Endothelial cell of umbilical vein (primary cell): ENCODE measurements at regions not wholly inside any gene's neighbourhood (a gene's known extent, or its start where the extent isn't known, plus 50 kb on each side); places are given as distances from the start of the nearest gene placed in this dataset.

Experiments used
- BruUV-seq: library from RNA; stranded (reverse); fragments of 400-500 nt; replicated peaks from 2 replicates; lab custom pipeline; 2021; lab: Mats Ljungman, UMichigan
- CTCF ChIA-PET: fragments of 300-600, 350-600 bp; sonication (Branson Sonifier 250); formaldehyde crosslinking; loops from one replicate; lab custom pipeline; 2021; ENCODE audit warnings: antibody characterized with exemption, inconsistent platforms; lab: Charles Lee
- POLR2A ChIA-PET: fragments of 300-600, 350-600 bp; sonication (Branson Sonifier 250); formaldehyde crosslinking; loops from one replicate; lab custom pipeline; 2021; ENCODE audit warnings: antibody characterized with exemption, inconsistent platforms; lab: Charles Lee
- DNase-seq: peaks from one replicate; pipeline ENCODE4 v3.0.0-alpha.2; 2011; ENCODE audit warnings: low read depth, low spot score
- FAIRE-seq: peaks from 2 replicates; lab custom pipeline; 2011; peaks lifted over from hg19 to GRCh38; lab: Jason Lieb, UNC
- H2AFZ ChIP-seq: 2 replicates; pipeline ENCODE4 v1.6.0; 2012; ENCODE audit warnings: low read depth, low read length, control low read depth, inconsistent platforms
- H3K27ac ChIP-seq: 2 replicates; pipeline ENCODE4 v1.5.1; 2011; ENCODE audit warnings: low read depth, mild to moderate bottlenecking, control low read depth, low read length, moderate library complexity; ENCODE audit not compliant: insufficient read depth
- H3K27me3 ChIP-seq, 2 experiments: 2 replicates each; pipeline versions ENCODE4 v1.6.0 to v1.6.1; 2011; ENCODE audit warnings: low read length in 2 of 2, mixed read lengths in 1 of 2; ENCODE audit not compliant: control insufficient read depth in 2 of 2, insufficient read depth in 2 of 2
- H3K36me3 ChIP-seq, 2 experiments: 2 replicates in 1 of 2; 3 replicates in 1 of 2; pipeline ENCODE4 v1.5.1; 2011; ENCODE audit warnings: low read length in 2 of 2, mild to moderate bottlenecking in 1 of 2, moderate library complexity in 1 of 2; ENCODE audit not compliant: control insufficient read depth in 2 of 2, insufficient read depth in 2 of 2; ENCODE audit errors: extremely low read depth in 1 of 2
- H3K4me1 ChIP-seq: 3 replicates; pipeline ENCODE4 v1.5.1; 2011; ENCODE audit warnings: mild to moderate bottlenecking, low read length; ENCODE audit not compliant: control insufficient read depth, insufficient read depth; ENCODE audit errors: extremely low read depth
- H3K4me2 ChIP-seq: 2 replicates; pipeline ENCODE4 v1.6.1; 2011; ENCODE audit warnings: low read length, control low read depth, mixed read lengths; ENCODE audit not compliant: insufficient read depth
- H3K4me3 ChIP-seq, 3 experiments: fragments of 200-600 bp in 1 of 3; sonication (generic), shearing (Covaris generic) in 1 of 3; replicated peaks in 1 of 3; 2 replicates each; pipeline ENCODE4 v1.5.1; 2011 to 2016; ENCODE audit warnings: control low read depth in 3 of 3, low read length in 3 of 3, mild to moderate bottlenecking in 2 of 3, inconsistent platforms in 1 of 3, low read depth in 1 of 3, moderate library complexity in 1 of 3; ENCODE audit not compliant: insufficient read depth in 1 of 3
- H3K79me2 ChIP-seq: 2 replicates; pipeline ENCODE4 v1.6.0; 2012; ENCODE audit warnings: low read length, inconsistent platforms; ENCODE audit not compliant: control insufficient read depth, insufficient read depth
- H3K9ac ChIP-seq: replicated peaks from 2 replicates; pipeline ENCODE3; 2011; ENCODE audit warnings: low read length, control low read depth; ENCODE audit not compliant: insufficient read depth; ENCODE audit errors: extremely low read depth
- H3K9me1 ChIP-seq: replicated peaks from 3 replicates; pipeline ENCODE4 v1.6.0; 2011; ENCODE audit warnings: mild to moderate bottlenecking, low read length; ENCODE audit not compliant: control insufficient read depth, insufficient read depth; ENCODE audit errors: extremely low read depth
- H3K9me3 ChIP-seq: replicated peaks from 2 replicates; pipeline ENCODE4 v1.5.1; 2012; ENCODE audit warnings: low read length, inconsistent platforms; ENCODE audit not compliant: control insufficient read depth, insufficient read depth
- H4K20me1 ChIP-seq: replicated peaks from 2 replicates; pipeline ENCODE3; 2011; ENCODE audit warnings: mild to moderate bottlenecking, low read length; ENCODE audit not compliant: control insufficient read depth, insufficient read depth; ENCODE audit errors: extremely low read depth
- EZH2 ChIP-seq: IDR thresholded peaks from 2 replicates; pipeline ENCODE4 v1.6.1; 2012; ENCODE audit warnings: borderline replicate concordance, low read depth, mild to moderate bottlenecking, moderate library complexity, low read length, inconsistent platforms; ENCODE audit not compliant: severe bottlenecking
- FOS ChIP-seq: IDR thresholded peaks from 2 replicates; pipeline ENCODE4 v1.6.1; 2011; ENCODE audit warnings: mild to moderate bottlenecking, low read length, moderate library complexity, borderline replicate concordance; ENCODE audit not compliant: insufficient read depth
- GATA2 ChIP-seq: IDR thresholded peaks from 2 replicates; pipeline ENCODE4 v1.7.0; 2011; ENCODE audit warnings: low read depth, mild to moderate bottlenecking, moderate library complexity, mixed read lengths, low read length; ENCODE audit not compliant: insufficient read length, insufficient read depth
- JUN ChIP-seq: IDR thresholded peaks from 2 replicates; pipeline ENCODE4 v1.6.1; 2011; ENCODE audit warnings: borderline replicate concordance, low read depth; ENCODE audit not compliant: insufficient read length, insufficient read depth
- MYC ChIP-seq: IDR thresholded peaks from one replicate; pipeline ENCODE4 v1.6.1; 2011; ENCODE audit warnings: mild to moderate bottlenecking, low read depth, low read length
- POLR2A ChIP-seq: IDR thresholded peaks from 2 replicates; pipeline ENCODE4 v1.6.1; 2012; ENCODE audit warnings: low read depth, mild to moderate bottlenecking, control low read depth, low read length
- POLR2AphosphoS5 ChIP-seq: IDR thresholded peaks from 2 replicates; pipeline ENCODE4 v1.6.1; 2012; ENCODE audit warnings: low read depth, mild to moderate bottlenecking, control low read depth, low read length, moderate library complexity; ENCODE audit not compliant: insufficient read depth
- dilution Hi-C: fragments of 300-500 bp; cut with MboI; formaldehyde crosslinking; loops from one replicate; pipeline ENCODE4 v1.15.0; 2019; ENCODE audit warnings: low sequenced_read_pairs; ENCODE audit not compliant: extremely low pct_ligation_motif_present
- intact Hi-C: fragments of 100-400 bp; cut with micrococcal nuclease; formaldehyde crosslinking; loops from one replicate; pipeline ENCODE4 v1.10.0; 2022
- TF ChIP-seq, protein P1 (sequence below), 2 donors: IDR thresholded peaks; 1 replicate in 1 of 2; 2 replicates in 1 of 2; pipeline ENCODE4 v1.5.1; 2011; ENCODE audit warnings: low read length in 2 of 2, mild to moderate bottlenecking in 2 of 2, moderate library complexity in 2 of 2, control low read depth in 1 of 2, inconsistent platforms in 1 of 2, low read depth in 1 of 2; ENCODE audit not compliant: insufficient read depth in 1 of 2; ENCODE audit errors: extremely low read depth in 1 of 2
- TF ChIP-seq, protein P2 (sequence below): IDR thresholded peaks from 2 replicates; pipeline ENCODE4 v1.6.1; 2011; ENCODE audit not compliant: insufficient read depth, insufficient read length

DNA sequence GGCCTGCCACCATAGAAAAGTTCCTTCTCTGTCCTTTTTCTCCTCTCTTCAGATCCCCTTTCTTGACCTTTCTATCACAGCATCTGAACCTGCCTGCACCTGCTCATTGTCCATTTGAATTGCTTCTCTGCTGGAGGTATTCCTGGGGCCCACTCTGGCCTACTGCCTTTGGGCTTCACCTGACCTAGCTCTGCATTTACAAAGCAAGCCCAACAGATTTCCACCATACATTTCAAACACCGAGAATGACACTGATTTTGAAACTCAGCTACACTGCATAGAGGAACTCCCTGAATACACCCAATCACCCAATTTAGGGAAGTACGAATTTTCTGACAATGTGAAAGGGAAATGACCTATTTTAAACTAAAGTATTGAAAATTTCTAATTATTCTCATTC, 284.5 kb upstream of the USP25 start:
- no peak overlapping the region for H3K27ac ChIP-seq
- ChIA-PET POLR2A (no interaction called here), CTCF (no interaction called here)
- intact Hi-C loops, result no loop called here
- no peaks in the 10 kb centered on the region for H3K9me3 ChIP-seq
- no peaks in the 10 kb centered on the region for H3K27me3 ChIP-seq
- no TSS peak for BruUV-seq
- no peak overlapping the region for H3K4me2 ChIP-seq
- TF ChIP-seq JUN, result no peak
- no peaks in the 10 kb centered on the region for H3K9me1 ChIP-seq
- H3K79me2 ChIP-seq, result no peaks in the 10 kb centered on the region
- H3K9ac ChIP-seq, result no peak overlapping the region
- H3K4me3 ChIP-seq, result no peak overlapping the region
- DNase-seq (no peak), FAIRE-seq (no peak)
- H2AFZ ChIP-seq, result no peak overlapping the region
- dilution Hi-C loops, result no loop called here
- no peaks in the 10 kb centered on the region for H3K4me1 ChIP-seq
- H3K36me3 ChIP-seq, result no peaks in the 10 kb centered on the region
- H4K20me1 ChIP-seq, result no peaks in the 10 kb centered on the region

DNA sequence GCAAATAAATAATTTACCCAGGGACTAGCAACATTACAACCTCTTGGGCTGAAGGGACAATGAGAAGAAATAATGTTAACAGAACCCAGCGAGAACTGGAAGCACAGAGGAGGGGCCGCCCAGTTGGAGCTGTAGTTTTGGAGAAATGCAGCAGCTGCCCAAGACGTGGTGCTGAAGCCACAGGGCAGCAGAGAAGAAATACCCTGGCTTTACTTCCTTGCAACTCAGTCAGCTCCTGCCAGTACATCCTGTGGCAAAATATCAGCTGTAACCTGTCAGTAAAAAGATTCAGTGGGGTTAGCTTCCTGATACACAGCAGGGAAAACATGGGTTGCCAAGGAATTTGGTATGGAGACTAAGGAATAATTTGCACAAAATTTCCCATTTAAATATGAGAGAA, 283.6 kb upstream of the USP25 start:
- Histone ChIP-seq H3K4me1 (no peaks in the 10 kb centered on the region), H3K36me3 (no peaks in the 10 kb centered on the region), H2AFZ (no peak overlapping the region), H3K27ac (no peak overlapping the region), H3K27me3 (no peaks in the 10 kb centered on the region), H3K4me3 (no peak overlapping the region), H3K9ac (no peak overlapping the region), H3K9me1 (no peaks in the 10 kb centered on the region), H3K79me2 (no peaks in the 10 kb centered on the region), H4K20me1 (no peaks in the 10 kb centered on the region), H3K4me2 (no peak overlapping the region), H3K9me3 (no peaks in the 10 kb centered on the region)
- no peak for DNase-seq
- POLR2A ChIA-PET, result no interaction called here
- dilution Hi-C loops (no loop called here), intact Hi-C loops (no loop called here)
- TF ChIP-seq, protein P1, sequence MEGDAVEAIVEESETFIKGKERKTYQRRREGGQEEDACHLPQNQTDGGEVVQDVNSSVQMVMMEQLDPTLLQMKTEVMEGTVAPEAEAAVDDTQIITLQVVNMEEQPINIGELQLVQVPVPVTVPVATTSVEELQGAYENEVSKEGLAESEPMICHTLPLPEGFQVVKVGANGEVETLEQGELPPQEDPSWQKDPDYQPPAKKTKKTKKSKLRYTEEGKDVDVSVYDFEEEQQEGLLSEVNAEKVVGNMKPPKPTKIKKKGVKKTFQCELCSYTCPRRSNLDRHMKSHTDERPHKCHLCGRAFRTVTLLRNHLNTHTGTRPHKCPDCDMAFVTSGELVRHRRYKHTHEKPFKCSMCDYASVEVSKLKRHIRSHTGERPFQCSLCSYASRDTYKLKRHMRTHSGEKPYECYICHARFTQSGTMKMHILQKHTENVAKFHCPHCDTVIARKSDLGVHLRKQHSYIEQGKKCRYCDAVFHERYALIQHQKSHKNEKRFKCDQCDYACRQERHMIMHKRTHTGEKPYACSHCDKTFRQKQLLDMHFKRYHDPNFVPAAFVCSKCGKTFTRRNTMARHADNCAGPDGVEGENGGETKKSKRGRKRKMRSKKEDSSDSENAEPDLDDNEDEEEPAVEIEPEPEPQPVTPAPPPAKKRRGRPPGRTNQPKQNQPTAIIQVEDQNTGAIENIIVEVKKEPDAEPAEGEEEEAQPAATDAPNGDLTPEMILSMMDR (IDR thresholded peaks at IDR 0.05; ENCODE audit: extremely low read depth in 1 of 2, insufficient read depth in 1 of 2, low read depth in 1 of 2, low read length in 2 of 2), result no peak
- TF ChIP-seq FOS (no peak), JUN (no peak), GATA2 (no peak), POLR2AphosphoS5 (no peak), MYC (no peak), EZH2 (no peak), POLR2A (no peak)
- TF ChIP-seq, protein P2, sequence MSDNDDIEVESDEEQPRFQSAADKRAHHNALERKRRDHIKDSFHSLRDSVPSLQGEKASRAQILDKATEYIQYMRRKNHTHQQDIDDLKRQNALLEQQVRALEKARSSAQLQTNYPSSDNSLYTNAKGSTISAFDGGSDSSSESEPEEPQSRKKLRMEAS, result no peak
- no TSS peak for BruUV-seq
- FAIRE-seq, result no peak
- CTCF ChIA-PET, result no interaction called here
